GM18511 (cell line): ENCODE measurements at regions not wholly inside any gene's neighbourhood (a gene's known extent, or its start where the extent isn't known, plus 50 kb on each side); places are given as distances from the start of the nearest gene placed in this dataset.
A peak's percentile ranks its signal among the peaks of the same experiment; 100 is the strongest.
"Not testable (repeated sequence)": the region's sequence is repeated elsewhere in the genome, so short reads cannot be mapped to it uniquely, and the experiment has no call there.

Source experiments
- ATAC-seq: cut with Tn5 transposase; IDR thresholded peaks from one replicate; pipeline ENCODE4 v1.9.1; 2021; ENCODE audit warnings: mild to moderate bottlenecking, moderate library complexity; ENCODE audit not compliant: unreplicated experiment

DNA sequence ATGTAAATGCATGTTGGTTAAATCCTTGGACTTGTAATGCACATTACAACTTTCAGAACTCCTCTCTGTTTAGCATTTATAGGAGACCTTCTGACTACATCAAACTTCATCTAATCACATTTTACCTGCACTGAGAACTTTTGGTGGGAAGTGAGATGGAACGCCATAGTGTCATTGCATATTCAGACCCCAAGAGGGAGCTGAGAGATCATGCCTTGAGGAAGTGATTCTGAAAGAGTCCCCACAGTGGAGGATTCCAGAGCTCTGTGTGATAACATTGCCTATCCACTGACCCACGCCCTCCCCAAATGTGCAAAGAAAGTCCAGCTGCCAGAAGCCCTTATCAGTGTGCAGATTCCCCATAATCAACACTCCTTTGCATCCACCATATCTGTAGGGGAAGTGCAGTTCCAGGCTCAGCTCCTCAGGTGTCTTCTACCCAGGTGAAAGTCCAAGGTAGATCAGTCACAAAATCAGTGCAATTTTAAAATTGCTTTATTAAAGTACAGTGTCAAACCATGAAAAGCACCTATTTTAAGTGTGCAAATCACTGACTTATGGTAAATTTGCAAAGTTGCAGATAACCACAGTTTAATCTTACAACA, 212.4 kb downstream of the RPIA start:
- peak; percentile 86 for ATAC-seq

DNA sequence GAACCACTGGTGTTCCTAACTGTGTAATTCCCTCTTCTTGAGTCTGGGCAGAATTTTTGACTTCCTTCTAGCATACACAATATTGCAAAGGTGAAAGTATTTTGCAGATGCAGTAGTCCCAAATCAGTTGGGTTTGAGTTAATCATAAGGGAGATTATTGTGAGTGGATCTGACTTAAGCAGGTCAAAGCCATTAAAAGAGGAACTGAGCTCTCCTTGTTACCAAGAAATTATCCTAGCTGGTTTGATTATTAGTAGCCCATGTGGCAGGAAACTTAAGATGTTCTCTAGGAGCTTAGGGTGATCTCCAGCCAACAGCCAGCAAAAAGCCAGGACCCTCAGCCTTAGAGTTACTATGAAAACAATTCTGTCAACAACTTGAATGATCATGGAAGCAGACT, 221.8 kb downstream of the RPIA start:
- peak; percentile 64 for ATAC-seq

DNA sequence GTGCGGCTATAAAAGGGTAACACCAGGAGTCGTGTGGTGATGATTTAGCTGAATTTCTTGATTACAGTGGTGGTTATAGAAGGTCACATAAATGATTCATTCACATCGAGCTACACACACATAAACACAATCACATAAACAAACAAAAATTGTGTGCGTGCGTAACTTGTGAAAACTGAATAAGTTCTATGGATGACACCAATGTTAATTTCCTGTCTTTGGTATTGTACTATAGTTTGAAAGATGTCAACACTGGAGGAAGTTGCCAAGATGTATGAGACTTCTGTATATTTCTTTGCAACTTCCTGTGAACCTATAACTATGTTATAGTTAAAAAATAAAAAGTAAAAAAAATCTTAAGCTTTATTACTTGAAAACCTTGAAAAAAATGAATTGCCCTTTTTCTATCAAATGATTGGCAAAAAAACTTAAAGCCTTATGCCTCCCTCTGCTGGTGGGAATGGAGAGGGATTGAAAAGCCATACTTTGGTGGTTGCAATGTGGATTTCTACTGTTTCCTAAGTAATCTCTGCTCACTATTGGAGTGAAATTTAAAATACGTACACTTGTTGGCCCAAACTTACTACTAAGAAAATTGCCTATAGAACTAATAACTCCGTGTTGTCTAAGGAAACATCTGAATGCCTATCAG, 227.7 kb downstream of the RPIA start:
- no peak for ATAC-seq

DNA sequence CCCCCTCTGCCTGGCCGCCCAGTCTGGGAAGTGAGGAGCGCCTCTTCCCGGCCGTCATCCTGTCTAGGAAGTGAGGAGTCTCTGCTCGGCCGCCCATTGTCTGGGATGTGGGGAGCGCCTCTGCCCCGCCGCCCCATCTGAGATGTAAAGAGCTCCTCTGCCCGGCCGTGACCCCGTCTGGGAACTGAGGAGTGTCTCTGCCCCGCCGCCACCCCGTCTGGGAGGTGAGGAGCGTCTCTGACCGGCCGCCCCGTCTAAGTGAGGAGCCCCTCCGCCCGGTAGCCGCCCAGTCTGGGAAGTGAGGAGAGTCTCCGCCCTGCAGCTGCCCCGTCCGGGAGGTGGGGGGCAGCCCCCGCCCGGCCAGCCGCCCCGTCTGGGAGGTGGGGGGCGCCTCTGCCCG, 228.9 kb downstream of the RPIA start:
- ATAC-seq = not testable (repeated sequence)

DNA sequence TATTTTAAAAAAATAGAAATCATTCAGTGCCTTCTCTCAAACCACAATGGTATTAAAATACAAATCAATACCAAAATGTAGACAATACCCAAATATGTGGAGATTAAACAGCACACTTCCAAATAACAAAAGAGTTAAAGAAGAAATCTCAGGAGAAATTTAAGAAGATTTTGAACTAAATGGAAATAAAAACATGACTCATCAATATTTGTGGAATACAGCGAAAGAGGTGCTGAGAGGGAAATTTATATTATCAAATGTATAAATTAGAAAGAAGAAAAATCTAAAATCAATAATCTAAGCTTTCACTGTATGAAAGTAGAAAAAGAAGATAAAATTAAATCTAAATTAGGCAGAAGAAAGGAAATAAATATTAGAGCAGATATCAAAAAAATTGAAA, 233.1 kb downstream of the RPIA start:
- no peak for ATAC-seq

DNA sequence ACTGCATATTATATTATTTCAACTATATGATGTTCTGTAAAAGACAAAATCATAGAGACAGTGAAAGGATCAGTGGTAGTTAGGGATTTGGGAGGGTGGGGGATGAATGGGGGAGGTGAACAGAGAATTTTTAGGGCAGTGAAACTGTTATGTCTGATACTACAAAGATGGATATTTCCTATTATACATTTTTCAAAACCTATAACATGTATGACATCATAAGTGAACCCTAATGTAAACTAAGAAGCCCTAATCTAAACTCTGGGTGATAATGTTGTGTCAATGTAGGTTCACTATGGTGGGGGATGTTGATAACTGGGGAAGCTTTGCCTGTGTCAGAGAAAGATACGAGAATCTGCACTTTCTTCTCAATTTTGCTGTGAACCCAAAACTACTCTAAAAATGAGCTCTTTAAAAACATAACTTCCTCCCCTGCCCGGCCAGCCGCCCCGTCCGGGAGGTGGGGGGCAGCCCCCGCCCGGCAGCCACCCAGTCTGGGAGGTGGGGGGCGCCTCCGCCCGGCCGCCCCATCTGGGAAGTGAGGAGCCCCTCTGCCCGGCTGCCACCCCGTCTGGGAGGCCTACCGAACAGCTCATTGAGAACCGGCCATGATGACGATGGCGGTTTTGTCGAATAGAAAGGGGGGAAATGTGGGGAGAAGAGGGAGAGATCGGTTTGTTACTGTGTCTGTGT, 234.4 kb downstream of the RPIA start:
- ATAC-seq = no peak

DNA sequence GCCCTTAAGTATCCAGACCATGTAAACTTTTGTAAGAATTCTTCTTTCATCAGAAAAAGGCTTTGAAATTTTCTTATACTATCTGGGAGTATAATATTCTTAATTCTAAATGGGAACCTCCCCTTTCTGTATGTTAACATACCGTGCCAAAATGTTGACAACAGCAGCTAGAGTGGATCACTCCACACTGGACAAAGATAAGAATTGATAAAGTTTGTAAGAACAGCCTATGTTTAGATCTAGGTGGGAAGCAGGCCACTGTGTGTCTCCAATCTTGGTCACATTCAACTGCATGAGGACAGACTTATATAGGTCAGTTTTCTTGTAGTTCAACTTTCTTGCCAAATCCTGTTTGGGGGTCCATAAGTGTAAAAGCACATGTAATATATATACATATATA, 235.7 kb downstream of the RPIA start:
- ATAC-seq = no peak

DNA sequence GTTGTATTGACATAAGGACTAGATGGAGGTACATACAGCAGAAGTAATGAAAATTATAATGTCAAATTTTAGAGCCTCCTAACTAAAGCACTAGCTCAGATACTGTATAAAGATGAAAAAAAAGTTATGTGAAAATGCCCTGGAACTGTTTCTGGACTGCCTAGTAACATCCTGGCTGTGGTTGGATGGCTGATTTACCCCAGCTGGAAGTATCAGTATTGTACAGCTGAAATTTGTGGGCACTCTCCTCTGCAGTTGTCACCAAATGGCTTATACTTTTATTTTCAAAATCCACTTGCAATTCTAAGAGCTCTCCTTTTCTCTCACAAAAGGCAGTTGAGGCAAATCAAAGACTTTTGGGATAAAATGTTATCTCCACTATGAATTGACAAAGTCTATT, 239.2 kb downstream of the RPIA start:
- no peak for ATAC-seq

DNA sequence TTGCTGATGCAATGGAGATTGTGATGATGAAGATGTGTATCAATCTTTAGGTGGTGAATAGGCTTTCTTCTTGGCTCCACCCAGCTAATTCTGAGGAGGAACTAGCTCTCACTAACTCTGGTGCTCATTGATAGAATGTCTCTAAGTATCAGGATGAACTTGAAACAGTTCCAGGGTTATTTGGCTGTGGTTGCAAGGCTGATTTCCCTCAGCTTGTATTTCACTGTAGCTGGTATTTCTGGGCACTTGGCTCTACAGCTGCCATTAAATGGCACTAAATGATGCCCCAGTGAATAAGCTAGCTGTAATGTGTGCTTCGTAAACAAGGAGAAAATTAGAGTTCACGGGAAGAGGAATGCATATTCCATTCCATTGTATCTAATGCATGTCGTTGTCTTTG, 241.2 kb downstream of the RPIA start:
- no peak for ATAC-seq

DNA sequence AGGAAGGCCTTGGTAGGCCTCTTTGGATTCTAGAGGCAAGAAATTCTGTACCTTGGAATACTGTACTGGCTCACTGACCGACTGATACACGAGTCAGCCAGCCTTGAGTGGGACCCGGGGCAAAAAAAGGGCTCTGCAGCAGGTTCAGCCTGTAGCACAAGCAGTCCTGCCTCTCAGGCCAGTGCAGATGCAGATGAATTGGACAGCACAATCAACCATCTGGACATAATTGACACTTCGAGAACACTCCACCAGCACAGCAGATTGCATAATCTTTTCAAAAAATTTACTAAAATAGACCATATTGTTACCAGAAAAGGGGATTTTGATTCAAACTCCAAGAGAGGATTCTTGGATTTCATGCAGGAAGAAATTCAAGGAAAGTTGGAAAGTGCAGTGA, 241.6 kb downstream of the RPIA start:
- ATAC-seq = no peak

DNA sequence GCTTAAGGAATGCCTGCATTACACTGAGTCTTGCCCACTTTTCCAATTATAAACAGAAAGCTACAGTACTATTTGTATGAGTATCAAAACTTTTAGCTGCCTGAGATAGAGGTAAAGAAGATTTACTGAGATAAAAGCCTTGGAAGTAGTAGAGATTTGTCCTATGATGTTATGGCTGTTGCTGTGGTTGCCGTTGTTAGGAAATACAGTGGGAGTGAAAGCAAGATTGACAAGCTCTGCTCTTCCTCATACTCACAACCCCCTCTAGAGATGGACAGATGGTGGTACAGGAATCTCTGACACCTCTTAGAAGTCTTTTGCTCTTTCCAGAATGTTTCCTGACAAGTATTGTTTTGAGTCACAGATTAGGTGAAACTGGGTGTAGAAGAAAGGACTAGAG, 242.5 kb downstream of the RPIA start:
- no peak for ATAC-seq

DNA sequence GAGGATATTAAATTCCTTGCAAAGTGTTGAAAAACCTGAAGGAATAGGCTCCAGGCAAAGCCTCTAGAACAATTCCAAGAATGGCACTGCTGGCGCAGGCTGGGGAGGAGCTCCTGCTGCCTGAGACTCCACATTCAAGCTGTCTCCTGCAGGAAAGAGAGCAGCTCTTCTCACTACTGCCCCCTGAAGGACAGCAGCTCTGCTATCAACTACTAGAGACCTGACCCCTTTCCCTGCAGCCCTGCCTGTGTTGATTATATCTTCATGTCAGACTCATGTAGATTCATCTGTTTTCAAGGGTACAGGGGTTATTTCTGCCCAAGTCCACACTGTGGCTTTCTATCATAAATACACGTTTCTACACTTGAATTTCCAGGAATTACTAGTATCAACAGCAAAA, 249.7 kb downstream of the RPIA start:
- not testable (repeated sequence) for ATAC-seq

DNA sequence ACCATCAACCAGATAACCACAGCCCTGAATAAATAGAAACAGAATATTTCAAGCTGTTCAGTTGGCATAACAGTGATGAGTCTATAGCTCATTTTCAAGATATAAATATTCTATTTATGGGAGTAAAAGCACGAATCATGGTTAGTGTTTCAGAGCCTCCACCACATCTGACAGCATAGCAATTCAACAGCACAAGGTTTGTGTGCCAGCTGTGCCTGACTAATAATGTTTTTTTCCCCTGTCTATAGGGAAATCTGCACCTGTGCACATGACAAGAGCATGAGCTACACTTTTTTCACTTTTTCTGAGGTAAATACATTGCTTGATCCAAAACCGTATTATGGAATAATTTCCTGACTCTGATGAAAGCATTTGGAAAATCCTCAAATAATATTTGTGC, 251.3 kb downstream of the RPIA start:
- ATAC-seq = no peak

DNA sequence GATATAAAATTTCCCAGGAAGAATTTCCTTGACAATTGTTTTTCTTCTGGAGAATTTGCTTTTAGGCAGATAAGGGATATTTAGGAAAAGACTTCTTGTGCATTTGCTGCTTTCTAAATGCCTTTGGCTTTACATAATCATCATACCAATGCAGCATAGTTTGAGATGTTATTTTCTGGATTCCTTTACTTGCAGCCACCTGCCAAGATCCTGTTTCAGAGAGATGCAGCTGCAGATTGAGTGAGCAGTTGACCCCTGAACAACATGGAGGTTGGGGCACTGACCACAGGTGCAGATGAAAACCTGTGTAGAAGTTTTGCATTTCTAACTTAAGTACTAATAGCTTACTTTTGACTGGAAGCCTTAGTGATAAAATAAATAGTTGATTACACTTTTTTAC, 257.9 kb downstream of the RPIA start:
- no peak for ATAC-seq

DNA sequence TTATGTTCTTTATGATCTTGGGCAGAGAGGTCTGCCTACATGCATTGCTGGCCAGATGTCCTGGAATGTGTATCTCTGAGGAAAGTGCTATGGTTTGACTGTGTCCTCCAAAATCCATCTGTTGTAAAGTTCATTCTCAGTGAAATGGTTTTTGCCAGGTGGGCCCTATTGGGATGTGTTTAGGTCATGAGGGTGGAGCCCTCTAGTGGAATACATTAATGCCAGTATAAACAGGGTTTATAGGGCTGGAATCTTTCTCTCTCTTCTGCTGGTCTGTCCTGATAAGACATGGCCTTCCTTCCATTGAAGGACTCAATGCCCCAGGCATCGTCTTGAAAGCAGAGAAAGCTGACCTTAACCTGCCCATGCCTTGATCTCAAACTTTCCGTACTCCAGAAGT, 258.5 kb downstream of the RPIA start:
- ATAC-seq = no peak

DNA sequence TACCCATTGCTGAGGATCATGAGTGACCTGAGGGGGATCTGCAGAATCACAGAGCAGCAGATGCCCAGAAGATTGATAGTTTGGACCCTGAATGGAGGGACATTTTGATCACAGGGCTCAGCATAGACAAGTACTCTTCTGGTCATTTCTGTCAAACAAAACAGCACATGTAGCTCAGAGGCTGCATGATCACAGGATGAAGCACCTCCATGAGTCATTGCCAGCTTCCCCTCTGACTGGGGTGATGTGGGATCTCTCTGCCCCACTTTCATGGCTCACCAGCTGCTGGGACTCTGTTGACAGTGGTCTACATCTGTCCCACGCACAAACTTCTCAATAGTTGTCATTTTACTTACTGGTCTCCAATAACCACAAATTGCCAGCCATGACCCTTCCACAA, 264.1 kb downstream of the RPIA start:
- ATAC-seq = no peak

DNA sequence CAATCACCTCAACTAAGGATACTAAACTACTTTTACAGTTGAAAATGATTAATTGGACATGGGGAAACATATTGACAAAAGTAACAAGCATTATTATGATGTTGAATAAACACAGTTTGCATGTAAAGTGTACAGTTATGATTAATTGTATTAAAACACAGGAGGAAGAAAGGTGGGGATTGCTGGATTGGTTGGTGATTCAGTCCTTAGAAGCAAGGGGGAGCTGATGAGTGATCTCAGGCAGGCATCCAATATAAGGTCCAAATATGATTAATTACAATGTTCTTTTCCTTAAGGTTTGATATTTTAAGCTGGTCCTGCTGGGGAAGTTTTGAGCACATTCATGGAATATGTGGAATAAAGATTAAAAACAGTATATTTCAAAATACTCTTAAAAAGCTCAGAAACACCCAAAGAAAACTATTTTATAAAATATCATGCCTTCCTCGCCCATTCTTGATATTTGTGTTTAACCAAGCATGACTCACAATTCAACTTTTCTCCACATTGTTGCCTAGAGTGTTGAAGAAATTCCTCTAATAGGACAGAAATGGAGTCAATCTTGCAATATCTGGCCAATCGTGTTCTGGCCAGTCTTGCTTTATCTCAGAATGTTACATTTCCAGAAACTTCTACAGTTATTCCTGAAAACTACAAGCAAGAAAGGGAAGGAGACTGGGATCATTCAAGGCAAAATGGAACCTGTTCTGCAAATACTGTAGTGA, 268.2 kb downstream of the RPIA start:
- no peak for ATAC-seq

DNA sequence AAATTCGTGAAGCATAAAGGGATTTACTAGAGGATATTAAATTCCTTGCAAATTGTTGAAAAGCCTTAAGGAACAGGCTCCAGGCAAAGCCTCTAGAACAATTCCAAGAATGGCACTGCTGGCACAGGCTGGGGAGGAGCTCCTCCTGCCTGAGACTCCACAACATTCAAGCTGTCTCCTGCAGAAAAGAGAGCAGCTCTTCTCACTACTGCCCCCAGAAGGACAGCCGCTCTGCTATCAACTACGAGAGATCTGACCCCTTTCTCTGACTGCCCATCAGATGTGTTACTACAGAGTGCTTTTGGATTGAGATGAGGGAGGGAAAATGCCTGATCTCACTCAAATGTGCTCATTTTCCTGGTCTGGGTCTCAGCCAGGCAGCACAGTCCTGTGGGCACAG, 269.9 kb downstream of the RPIA start:
- ATAC-seq = not testable (repeated sequence)

DNA sequence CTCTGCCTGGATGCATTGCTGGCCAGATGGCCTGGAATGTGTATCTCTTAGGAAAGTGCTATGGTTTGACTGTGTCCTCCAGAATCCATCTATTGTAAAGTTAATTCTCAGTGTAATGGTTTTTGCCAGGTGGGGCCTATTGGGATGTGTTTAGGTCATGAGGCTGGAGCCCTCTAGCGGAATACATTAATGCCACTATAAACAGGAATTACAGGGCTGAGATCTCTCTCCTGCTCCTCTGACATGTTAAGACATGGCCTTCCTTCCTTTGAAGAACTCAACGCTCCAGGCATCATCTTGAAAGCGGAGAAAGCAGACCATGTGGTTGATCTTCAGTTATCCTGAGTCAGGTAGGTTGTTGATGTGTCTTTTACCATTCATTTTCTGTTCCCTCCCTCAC, 276.4 kb downstream of the RPIA start:
- no peak for ATAC-seq

DNA sequence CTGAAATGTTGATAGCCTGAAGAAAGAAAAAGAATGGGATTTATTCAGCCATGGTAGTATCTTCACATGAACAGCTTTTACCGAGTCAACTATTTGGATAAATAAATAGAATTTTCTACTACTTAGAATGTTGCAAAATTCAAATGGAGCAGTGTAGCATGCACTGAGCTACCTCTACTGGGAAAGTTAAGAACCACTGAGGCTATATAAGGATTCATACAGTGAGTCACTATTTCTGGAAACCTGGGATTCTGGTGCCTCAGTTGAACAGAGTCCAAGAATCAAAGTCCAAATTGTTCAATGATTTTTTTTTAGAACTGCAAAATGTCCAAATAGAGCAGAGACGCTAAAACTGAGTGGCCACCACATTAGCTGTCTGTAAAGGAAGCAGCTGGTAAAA, 286.5 kb downstream of the RPIA start:
- ATAC-seq = not testable (repeated sequence)

DNA sequence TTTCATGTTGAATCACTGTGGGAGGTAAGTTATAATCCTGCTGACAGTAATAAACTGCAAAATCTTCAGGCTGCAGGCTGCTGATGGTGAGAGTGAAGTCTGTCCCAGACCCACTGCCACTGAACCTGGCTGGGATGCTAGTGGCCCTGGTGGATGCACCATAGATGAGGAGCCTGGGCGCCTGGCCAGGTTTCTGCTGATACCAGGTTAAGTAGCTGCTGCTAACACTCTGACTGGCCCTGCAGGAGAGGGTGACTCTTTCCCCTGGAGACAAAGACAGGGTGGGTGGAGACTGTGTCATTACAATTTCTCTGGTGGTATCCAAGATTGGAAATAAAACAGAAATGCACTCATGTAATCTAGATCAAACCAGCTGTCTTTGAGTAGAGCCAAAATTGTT, 287.0 kb downstream of the RPIA start:
- not testable (repeated sequence) for ATAC-seq

DNA sequence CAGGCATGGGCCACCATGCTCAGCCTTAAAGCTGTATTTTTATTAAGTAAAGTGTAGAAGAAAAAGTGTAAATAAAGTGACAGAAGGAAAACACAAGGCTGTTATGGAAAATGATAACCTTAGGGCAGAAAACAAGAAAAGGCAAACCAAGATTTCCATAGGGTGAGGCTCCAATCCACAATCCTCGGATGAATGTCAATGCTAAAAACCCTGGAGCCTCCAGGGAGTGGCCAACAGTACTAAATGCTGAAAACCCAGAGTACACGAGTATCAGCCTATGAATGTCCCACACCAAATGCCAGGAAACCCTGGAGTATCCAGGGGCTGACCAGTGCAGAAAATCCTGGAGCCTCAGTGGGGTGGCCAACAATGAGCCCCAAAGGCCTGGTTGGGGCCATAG, 292.6 kb downstream of the RPIA start:
- ATAC-seq = not testable (repeated sequence)
